ENCODE measurements at regions not wholly inside any gene's neighbourhood (a gene's known extent, or its start where the extent isn't known, plus 50 kb on each side); places are given as distances from the start of the nearest gene placed in this dataset.

- DNase-seq (no peak), ATAC-seq (no peak)
- H3K4me1 ChIP-seq, result no peaks in the 10 kb centered on the region
- no peaks in the 10 kb centered on the region for H3K9me3 ChIP-seq
- H3K27ac ChIP-seq, result no peak overlapping the region
- no peak overlapping the region for H3K4me3 ChIP-seq
- in situ Hi-C loops (cut with MboI; ENCODE audit: low sequenced_read_pairs in 4 of 4), result no loop called here
- intact Hi-C loops (cut with DNase I; ENCODE audit: low total_unique reads), result no loop called here
- H3K36me3 ChIP-seq, result no peaks in the 10 kb centered on the region
- TF ChIP-seq POLR2A (IDR thresholded peaks at IDR 0.05), result no peak
- TF ChIP-seq, protein P1, sequence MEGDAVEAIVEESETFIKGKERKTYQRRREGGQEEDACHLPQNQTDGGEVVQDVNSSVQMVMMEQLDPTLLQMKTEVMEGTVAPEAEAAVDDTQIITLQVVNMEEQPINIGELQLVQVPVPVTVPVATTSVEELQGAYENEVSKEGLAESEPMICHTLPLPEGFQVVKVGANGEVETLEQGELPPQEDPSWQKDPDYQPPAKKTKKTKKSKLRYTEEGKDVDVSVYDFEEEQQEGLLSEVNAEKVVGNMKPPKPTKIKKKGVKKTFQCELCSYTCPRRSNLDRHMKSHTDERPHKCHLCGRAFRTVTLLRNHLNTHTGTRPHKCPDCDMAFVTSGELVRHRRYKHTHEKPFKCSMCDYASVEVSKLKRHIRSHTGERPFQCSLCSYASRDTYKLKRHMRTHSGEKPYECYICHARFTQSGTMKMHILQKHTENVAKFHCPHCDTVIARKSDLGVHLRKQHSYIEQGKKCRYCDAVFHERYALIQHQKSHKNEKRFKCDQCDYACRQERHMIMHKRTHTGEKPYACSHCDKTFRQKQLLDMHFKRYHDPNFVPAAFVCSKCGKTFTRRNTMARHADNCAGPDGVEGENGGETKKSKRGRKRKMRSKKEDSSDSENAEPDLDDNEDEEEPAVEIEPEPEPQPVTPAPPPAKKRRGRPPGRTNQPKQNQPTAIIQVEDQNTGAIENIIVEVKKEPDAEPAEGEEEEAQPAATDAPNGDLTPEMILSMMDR (IDR thresholded peaks at IDR 0.05 in 4 of 5, conservative IDR thresholded peaks at IDR 0.05 in 1 of 5), result no peak
- no peaks in the 10 kb centered on the region for H3K27me3 ChIP-seq
Measured at GRCh38 chr4:135185256-135185655, 983.7 kb upstream of the PABPC4L start.

DNA sequence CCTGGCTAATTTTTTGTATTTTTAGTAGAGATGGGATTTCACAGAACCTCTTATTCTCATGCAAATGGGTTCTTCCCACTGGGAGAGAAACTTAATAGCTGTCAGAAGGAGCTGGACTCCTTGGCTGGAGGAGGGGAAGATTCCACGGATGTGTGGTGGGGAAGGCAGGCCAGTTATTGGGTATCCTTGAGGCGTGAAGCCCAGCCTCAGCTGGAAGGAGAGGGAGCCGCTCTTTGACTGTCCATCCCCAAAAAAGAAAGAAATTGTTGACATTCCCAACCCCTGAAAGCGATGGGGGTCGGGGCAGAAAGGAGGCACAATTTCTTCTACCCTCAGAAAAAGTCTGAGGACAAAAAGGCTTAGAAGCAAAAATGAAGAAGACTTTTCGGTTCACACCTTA lies 983.1 kb upstream of the PABPC4L start:
- Histone ChIP-seq H3K36me3 (no peaks in the 10 kb centered on the region), H3K27ac (no peak overlapping the region), H3K4me3 (no peak overlapping the region), H3K9me3 (no peaks in the 10 kb centered on the region), H3K27me3 (no peaks in the 10 kb centered on the region), H3K4me1 (no peaks in the 10 kb centered on the region)
- TF ChIP-seq, protein P1 (IDR thresholded peaks at IDR 0.05 in 4 of 5, conservative IDR thresholded peaks at IDR 0.05 in 1 of 5), result no peak
- TF ChIP-seq POLR2A (IDR thresholded peaks at IDR 0.05), result no peak
- intact Hi-C loops (cut with DNase I; ENCODE audit: low total_unique reads) (no loop called here), in situ Hi-C loops (cut with MboI; ENCODE audit: low sequenced_read_pairs in 4 of 4) (no loop called here)
- DNase-seq (no peak), ATAC-seq (no peak)

DNA sequence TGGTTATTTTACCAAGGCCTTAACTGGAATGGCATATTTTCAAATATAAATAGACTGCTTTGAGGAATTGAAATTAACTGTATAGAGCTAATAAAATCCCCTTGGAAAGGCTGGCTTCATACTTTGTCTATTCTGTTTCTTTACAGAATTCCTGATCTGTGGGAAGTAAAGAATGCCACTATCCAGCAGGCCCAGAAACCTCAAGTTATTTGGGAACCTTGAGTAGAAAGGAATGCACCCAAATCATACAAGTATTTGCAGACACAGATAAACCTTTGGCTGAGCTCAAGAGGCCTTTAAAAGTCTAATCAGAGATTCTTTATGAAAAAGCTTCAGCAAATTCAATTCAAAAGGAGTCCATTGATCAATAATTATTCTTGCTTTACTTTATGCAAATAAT lies 975.7 kb upstream of the PABPC4L start:
- in situ Hi-C loops (cut with MboI; ENCODE audit: low sequenced_read_pairs in 4 of 4), result no loop called here
- H3K27ac ChIP-seq, result no peak overlapping the region
- no peak overlapping the region for H3K4me3 ChIP-seq
- intact Hi-C loops (cut with DNase I; ENCODE audit: low total_unique reads), result no loop called here
- ATAC-seq (no peak), DNase-seq (no peak)
- no peaks in the 10 kb centered on the region for H3K4me1 ChIP-seq
- H3K9me3 ChIP-seq, result no peaks in the 10 kb centered on the region
- TF ChIP-seq, protein P1 (IDR thresholded peaks at IDR 0.05 in 4 of 5, conservative IDR thresholded peaks at IDR 0.05 in 1 of 5), result no peak
- TF ChIP-seq POLR2A (IDR thresholded peaks at IDR 0.05), result no peak
- H3K36me3 ChIP-seq, result no peaks in the 10 kb centered on the region
- H3K27me3 ChIP-seq, result no peaks in the 10 kb centered on the region

GRCh38 chr4:135166661-135167060 lies 965.1 kb upstream of the PABPC4L start:
- Histone ChIP-seq H3K27me3 (no peaks in the 10 kb centered on the region), H3K4me3 (no peak overlapping the region), H3K4me1 (no peaks in the 10 kb centered on the region), H3K27ac (no peak overlapping the region), H3K9me3 (no peaks in the 10 kb centered on the region), H3K36me3 (no peaks in the 10 kb centered on the region)
- no peak for DNase-seq
- in situ Hi-C loops (cut with MboI; ENCODE audit: low sequenced_read_pairs in 4 of 4), result no loop called here
- no peak for ATAC-seq
- intact Hi-C loops (cut with DNase I; ENCODE audit: low total_unique reads), result no loop called here
- TF ChIP-seq POLR2A (IDR thresholded peaks at IDR 0.05), result no peak
- TF ChIP-seq, protein P1 (IDR thresholded peaks at IDR 0.05 in 4 of 5, conservative IDR thresholded peaks at IDR 0.05 in 1 of 5), result no peak

DNA sequence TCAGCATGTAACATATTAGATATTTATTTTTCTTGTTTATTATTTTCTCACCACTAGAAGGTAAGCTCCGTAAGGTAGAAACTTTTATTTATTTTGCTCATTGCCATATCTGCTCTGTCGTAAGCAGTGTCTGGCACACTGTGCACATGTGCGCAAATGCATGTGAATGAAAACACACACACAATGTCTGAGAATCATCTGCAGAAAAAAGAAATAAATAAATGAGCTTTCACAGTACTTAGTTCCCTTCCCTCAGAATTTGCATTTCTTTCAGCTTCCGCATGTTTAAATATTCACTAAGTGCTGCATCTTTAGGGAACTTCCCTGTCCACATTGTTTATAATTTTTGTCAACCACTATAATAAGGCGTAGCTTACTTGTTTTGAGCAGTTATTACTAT lies 963.0 kb upstream of the PABPC4L start:
- intact Hi-C loops (cut with DNase I; ENCODE audit: low total_unique reads), result loop anchor here (5.0 kb wide), 1 partner anchor 527 kb away; no protein-coding TSS in a partner anchor
- no peak overlapping the region for H3K4me3 ChIP-seq
- H3K9me3 ChIP-seq, result no peaks in the 10 kb centered on the region
- TF ChIP-seq POLR2A (IDR thresholded peaks at IDR 0.05), result no peak
- TF ChIP-seq, protein P1 (IDR thresholded peaks at IDR 0.05 in 4 of 5, conservative IDR thresholded peaks at IDR 0.05 in 1 of 5), result no peak
- H3K27me3 ChIP-seq, result no peaks in the 10 kb centered on the region
- ATAC-seq (no peak), DNase-seq (no peak)
- H3K36me3 ChIP-seq, result no peaks in the 10 kb centered on the region
- H3K27ac ChIP-seq, result no peak overlapping the region
- no peaks in the 10 kb centered on the region for H3K4me1 ChIP-seq
- in situ Hi-C loops (cut with MboI; ENCODE audit: low sequenced_read_pairs in 4 of 4), result no loop called here

Data from gastrocnemius medialis (tissue), 4 donors.